ENCODE measurements at regions not wholly inside any gene's neighbourhood (a gene's known extent, or its start where the extent isn't known, plus 50 kb on each side); places are given as distances from the start of the nearest gene placed in this dataset.

DNA sequence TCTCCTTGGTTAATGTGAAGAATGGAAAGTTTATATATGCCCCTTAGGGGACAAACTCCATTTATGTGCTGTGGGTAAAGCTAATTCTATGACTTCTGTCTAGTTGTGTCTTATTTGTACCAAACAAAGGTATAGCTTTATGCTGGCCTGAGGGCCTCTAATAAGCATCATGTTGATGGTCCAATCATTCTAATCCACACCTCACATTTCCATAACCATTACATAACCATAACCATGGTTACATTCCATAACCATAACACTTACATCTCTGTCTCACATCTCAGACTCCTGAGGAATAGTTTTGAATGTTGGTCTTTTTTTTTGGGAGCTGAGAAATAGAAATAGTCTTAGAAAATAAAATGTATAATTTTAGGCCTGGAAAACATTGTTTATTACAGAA lies 1097.1 kb downstream of the FLRT2 start:
- TF ChIP-seq, protein P1, sequence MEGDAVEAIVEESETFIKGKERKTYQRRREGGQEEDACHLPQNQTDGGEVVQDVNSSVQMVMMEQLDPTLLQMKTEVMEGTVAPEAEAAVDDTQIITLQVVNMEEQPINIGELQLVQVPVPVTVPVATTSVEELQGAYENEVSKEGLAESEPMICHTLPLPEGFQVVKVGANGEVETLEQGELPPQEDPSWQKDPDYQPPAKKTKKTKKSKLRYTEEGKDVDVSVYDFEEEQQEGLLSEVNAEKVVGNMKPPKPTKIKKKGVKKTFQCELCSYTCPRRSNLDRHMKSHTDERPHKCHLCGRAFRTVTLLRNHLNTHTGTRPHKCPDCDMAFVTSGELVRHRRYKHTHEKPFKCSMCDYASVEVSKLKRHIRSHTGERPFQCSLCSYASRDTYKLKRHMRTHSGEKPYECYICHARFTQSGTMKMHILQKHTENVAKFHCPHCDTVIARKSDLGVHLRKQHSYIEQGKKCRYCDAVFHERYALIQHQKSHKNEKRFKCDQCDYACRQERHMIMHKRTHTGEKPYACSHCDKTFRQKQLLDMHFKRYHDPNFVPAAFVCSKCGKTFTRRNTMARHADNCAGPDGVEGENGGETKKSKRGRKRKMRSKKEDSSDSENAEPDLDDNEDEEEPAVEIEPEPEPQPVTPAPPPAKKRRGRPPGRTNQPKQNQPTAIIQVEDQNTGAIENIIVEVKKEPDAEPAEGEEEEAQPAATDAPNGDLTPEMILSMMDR (IDR thresholded peaks at IDR 0.05; ENCODE audit: poor library complexity), result no peak
- TF ChIP-seq EZH2 (IDR thresholded peaks at IDR 0.05; ENCODE audit: borderline replicate concordance) (no peak), EZH2phosphoT487 (IDR thresholded peaks at IDR 0.05; ENCODE audit: low read depth, severe bottlenecking, unreplicated experiment) (no peak)

Measured in hepatocyte (in vitro differentiated cells).